A673 (cell line): ENCODE measurements at regions not wholly inside any gene's neighbourhood (a gene's known extent, or its start where the extent isn't known, plus 50 kb on each side); places are given as distances from the start of the nearest gene placed in this dataset.

Experiments used
- EZH2 ChIP-seq: fragments of 200-600 bp; sonication (generic); IDR thresholded peaks from 2 replicates; pipeline ENCODE4 v1.6.1; 2017; ENCODE audit warnings: borderline replicate concordance, low read depth, mild to moderate bottlenecking, mixed read lengths, antibody characterized with exemption, low read length; ENCODE audit not compliant: poor library complexity, severe bottlenecking
- TF ChIP-seq, protein P1 (sequence below): fragments of 300-800, 200-600 bp; sonication (generic); conservative IDR thresholded peaks from 2 replicates; pipeline ENCODE4 v1.5.1; 2017; ENCODE audit warnings: low read depth, mild to moderate bottlenecking, antibody characterized with exemption, low read length, moderate library complexity, mixed read lengths

DNA sequence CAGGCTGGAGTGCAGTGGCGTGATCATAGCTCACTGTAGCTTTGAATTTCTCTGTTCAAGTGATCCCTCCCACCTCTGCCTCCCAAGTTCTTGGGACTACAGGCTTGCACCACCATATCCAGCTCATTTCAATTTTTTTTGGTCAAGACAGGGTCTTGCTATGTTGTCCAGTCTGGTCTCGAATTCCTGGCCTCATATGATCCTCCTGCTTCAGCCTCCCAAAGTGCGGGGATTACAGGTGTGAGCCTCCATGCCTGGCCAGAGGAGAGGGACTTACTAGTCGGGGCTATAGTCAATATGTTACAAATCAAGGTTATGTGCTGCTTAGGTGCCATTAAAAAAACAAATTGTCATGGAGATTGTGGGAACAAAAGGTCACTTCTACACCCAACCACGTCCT is 105.3 kb upstream of the GALNT17 start:
- TF ChIP-seq, protein P1, sequence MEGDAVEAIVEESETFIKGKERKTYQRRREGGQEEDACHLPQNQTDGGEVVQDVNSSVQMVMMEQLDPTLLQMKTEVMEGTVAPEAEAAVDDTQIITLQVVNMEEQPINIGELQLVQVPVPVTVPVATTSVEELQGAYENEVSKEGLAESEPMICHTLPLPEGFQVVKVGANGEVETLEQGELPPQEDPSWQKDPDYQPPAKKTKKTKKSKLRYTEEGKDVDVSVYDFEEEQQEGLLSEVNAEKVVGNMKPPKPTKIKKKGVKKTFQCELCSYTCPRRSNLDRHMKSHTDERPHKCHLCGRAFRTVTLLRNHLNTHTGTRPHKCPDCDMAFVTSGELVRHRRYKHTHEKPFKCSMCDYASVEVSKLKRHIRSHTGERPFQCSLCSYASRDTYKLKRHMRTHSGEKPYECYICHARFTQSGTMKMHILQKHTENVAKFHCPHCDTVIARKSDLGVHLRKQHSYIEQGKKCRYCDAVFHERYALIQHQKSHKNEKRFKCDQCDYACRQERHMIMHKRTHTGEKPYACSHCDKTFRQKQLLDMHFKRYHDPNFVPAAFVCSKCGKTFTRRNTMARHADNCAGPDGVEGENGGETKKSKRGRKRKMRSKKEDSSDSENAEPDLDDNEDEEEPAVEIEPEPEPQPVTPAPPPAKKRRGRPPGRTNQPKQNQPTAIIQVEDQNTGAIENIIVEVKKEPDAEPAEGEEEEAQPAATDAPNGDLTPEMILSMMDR = no peak
- no peak for TF ChIP-seq EZH2
